ENCODE measurements at regions not wholly inside any gene's neighbourhood (a gene's known extent, or its start where the extent isn't known, plus 50 kb on each side); places are given as distances from the start of the nearest gene placed in this dataset.

DNA sequence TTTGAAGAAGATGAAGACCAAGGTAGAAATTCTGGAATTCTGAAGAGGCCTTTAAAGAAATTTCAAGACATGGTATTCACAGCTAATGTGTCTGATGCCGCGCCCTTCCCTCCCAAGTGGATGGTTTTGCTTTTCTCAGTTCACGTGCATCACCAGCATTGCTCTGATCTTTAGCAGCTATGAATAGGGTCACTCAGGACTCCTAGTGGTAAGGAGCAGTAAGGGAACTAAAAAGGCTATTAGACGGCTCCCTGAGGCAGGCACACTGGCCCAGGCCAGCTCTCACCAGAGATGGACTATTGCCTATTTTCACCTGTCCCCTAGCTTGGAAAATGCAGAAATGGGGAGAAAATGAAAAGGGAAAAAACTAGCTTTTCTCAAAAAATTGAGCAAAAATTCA lies 447.5 kb upstream of the RASGEF1B start:
- no peaks in the 10 kb centered on the region for H3K9me3 ChIP-seq (ENCODE audit: control insufficient read depth, insufficient read depth, low read depth, low read length)
- no peak overlapping the region for H3K9ac ChIP-seq (ENCODE audit: insufficient read depth, low read length)
- peak; percentile 26 to 28 for TF ChIP-seq CTCF (conservative IDR thresholded peaks at IDR 0.05 in 1 of 2, IDR thresholded peaks at IDR 0.05 in 1 of 2; ENCODE audit: low read depth in 1 of 2, low read length in 2 of 2)
- no peak for TF ChIP-seq EZH2 (IDR thresholded peaks at IDR 0.05; ENCODE audit: low read length, missing control alignments)
- no peaks in the 10 kb centered on the region for H3K79me2 ChIP-seq (ENCODE audit: control insufficient read depth, insufficient read depth, low read length)
- H3K4me1 ChIP-seq (ENCODE audit: control insufficient read depth, extremely low read depth, insufficient read depth, low read length), result no peaks in the 10 kb centered on the region
- H3K4me2 ChIP-seq (ENCODE audit: extremely low read depth, insufficient read depth, low read length), result no peak overlapping the region
- H3K27ac ChIP-seq (ENCODE audit: insufficient read depth, low read length), result no peak overlapping the region
- no peaks in the 10 kb centered on the region for H3K27me3 ChIP-seq (ENCODE audit: control insufficient read depth, insufficient read depth, low read length)
- H3K36me3 ChIP-seq (ENCODE audit: control insufficient read depth, insufficient read depth, low read length), result no peaks in the 10 kb centered on the region
- no peaks in the 10 kb centered on the region for H4K20me1 ChIP-seq (ENCODE audit: control insufficient read depth, extremely low read depth, insufficient read depth, low read length)
- no peak overlapping the region for H3K4me3 ChIP-seq (replicated peaks in 1 of 4; ENCODE audit: control extremely low read depth in 1 of 4, insufficient read depth in 1 of 4, low read depth in 3 of 4, low read length in 4 of 4)
- no peak overlapping the region for H2AFZ ChIP-seq (ENCODE audit: low read length)
- no peak for DNase-seq (ENCODE audit: low read depth in 2 of 2)

DNA sequence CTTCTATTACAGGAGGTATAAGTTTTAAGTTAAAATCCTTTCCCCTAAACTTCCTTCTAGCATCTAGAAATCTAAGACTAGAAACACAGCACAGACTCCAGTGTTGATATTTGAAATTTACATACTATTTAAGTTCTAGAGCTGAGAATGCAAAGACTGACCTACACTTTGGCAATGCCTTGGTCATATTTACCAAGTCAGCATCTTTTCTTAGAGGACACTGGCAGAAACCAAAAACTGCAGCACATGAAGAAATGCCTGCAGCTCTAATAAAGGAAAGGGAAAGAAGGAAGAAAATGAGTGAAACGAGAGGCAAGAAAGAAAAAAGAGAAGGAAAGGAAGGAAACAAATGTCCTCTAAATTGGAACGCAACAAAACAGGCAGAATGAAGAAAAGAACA lies 443.7 kb upstream of the RASGEF1B start:
- no peak for DNase-seq (ENCODE audit: low read depth in 2 of 2)
- no peak overlapping the region for H2AFZ ChIP-seq (ENCODE audit: low read length)
- no peaks in the 10 kb centered on the region for H3K9me3 ChIP-seq (ENCODE audit: control insufficient read depth, insufficient read depth, low read depth, low read length)
- no peak overlapping the region for H3K4me2 ChIP-seq (ENCODE audit: extremely low read depth, insufficient read depth, low read length)
- no peak overlapping the region for H3K9ac ChIP-seq (ENCODE audit: insufficient read depth, low read length)
- H3K79me2 ChIP-seq (ENCODE audit: control insufficient read depth, insufficient read depth, low read length), result no peaks in the 10 kb centered on the region
- H3K36me3 ChIP-seq (ENCODE audit: control insufficient read depth, insufficient read depth, low read length), result no peaks in the 10 kb centered on the region
- TF ChIP-seq CTCF (conservative IDR thresholded peaks at IDR 0.05 in 1 of 2, IDR thresholded peaks at IDR 0.05 in 1 of 2; ENCODE audit: low read depth in 1 of 2, low read length in 2 of 2) (no peak), EZH2 (IDR thresholded peaks at IDR 0.05; ENCODE audit: low read length, missing control alignments) (no peak)
- H4K20me1 ChIP-seq (ENCODE audit: control insufficient read depth, extremely low read depth, insufficient read depth, low read length), result no peaks in the 10 kb centered on the region
- H3K27me3 ChIP-seq (ENCODE audit: control insufficient read depth, insufficient read depth, low read length), result no peaks in the 10 kb centered on the region
- no peak overlapping the region for H3K4me3 ChIP-seq (replicated peaks in 1 of 4; ENCODE audit: control extremely low read depth in 1 of 4, insufficient read depth in 1 of 4, low read depth in 3 of 4, low read length in 4 of 4)
- H3K4me1 ChIP-seq (ENCODE audit: control insufficient read depth, extremely low read depth, insufficient read depth, low read length), result no peaks in the 10 kb centered on the region
- H3K27ac ChIP-seq (ENCODE audit: insufficient read depth, low read length), result no peak overlapping the region

DNA sequence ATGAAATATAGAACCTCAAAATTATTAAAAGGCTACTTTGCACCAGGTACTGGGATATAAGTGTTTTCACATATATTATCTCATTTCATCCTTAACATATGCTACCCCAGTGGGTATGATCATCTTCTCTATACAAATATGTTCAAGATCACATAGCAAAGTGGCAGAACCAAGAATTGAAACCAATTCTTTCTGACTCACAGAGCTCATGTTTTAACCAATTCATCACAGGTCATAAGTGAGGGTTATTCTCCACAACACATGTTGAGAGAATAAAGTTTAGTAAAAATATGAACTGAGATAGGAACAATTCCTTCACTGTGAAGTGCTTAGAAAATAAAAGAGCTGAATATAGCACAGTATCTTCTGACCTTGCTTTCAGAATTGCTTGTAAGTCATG lies 442.9 kb upstream of the RASGEF1B start:
- Histone ChIP-seq H3K27me3 (ENCODE audit: control insufficient read depth, insufficient read depth, low read length) (no peaks in the 10 kb centered on the region), H3K4me3 (replicated peaks in 1 of 4; ENCODE audit: control extremely low read depth in 1 of 4, insufficient read depth in 1 of 4, low read depth in 3 of 4, low read length in 4 of 4) (no peak overlapping the region), H2AFZ (ENCODE audit: low read length) (no peak overlapping the region), H4K20me1 (ENCODE audit: control insufficient read depth, extremely low read depth, insufficient read depth, low read length) (no peaks in the 10 kb centered on the region), H3K36me3 (ENCODE audit: control insufficient read depth, insufficient read depth, low read length) (no peaks in the 10 kb centered on the region), H3K9me3 (ENCODE audit: control insufficient read depth, insufficient read depth, low read depth, low read length) (no peaks in the 10 kb centered on the region), H3K79me2 (ENCODE audit: control insufficient read depth, insufficient read depth, low read length) (no peaks in the 10 kb centered on the region), H3K27ac (ENCODE audit: insufficient read depth, low read length) (no peak overlapping the region), H3K4me2 (ENCODE audit: extremely low read depth, insufficient read depth, low read length) (no peak overlapping the region), H3K4me1 (ENCODE audit: control insufficient read depth, extremely low read depth, insufficient read depth, low read length) (no peaks in the 10 kb centered on the region), H3K9ac (ENCODE audit: insufficient read depth, low read length) (no peak overlapping the region)
- TF ChIP-seq CTCF (conservative IDR thresholded peaks at IDR 0.05 in 1 of 2, IDR thresholded peaks at IDR 0.05 in 1 of 2; ENCODE audit: low read depth in 1 of 2, low read length in 2 of 2), result no peak
- DNase-seq (ENCODE audit: low read depth in 2 of 2), result no peak
